C4-2B (cell line): ENCODE measurements at regions not wholly inside any gene's neighbourhood (a gene's known extent, or its start where the extent isn't known, plus 50 kb on each side); places are given as distances from the start of the nearest gene placed in this dataset.

Experiments
- H3K27ac ChIP-seq: fragments of 450-650 bp; 2 replicates; pipeline ENCODE4 v1.5.1; 2017
- CTCF ChIP-seq: fragments of 450-650 bp; conservative IDR thresholded peaks from 2 replicates; pipeline ENCODE4 v1.5.1; 2017; ENCODE audit warnings: mild to moderate bottlenecking
- ZFX ChIP-seq: fragments of 450-650 bp; IDR thresholded peaks from 2 replicates; pipeline ENCODE4 v1.6.1; 2017

- TF ChIP-seq CTCF, result no peak
- TF ChIP-seq ZFX, result no peak
- H3K27ac ChIP-seq, result no peak overlapping the region; the same call in 1 of the 2 replicates
These were observed 185.4 kb downstream of the OR13H1 start for GRCh38 chrX:131729295-131729694.

- no peak overlapping the region for H3K27ac ChIP-seq
These were observed 190.7 kb downstream of the OR13H1 start for GRCh38 chrX:131734621-131735020.

GRCh38 chrX:131735127-131735526 lies 191.3 kb downstream of the OR13H1 start:
- H3K27ac ChIP-seq, result no peak overlapping the region
- no peak for TF ChIP-seq ZFX
- no peak for TF ChIP-seq CTCF

More at GRCh38 chrX:131734621-131735020, 190.7 kb downstream of the OR13H1 start:
- no peak for TF ChIP-seq ZFX
- TF ChIP-seq CTCF, result no peak

GRCh38 chrX:131739823-131740222 lies 195.9 kb downstream of the OR13H1 start:
- no peak overlapping the region for H3K27ac ChIP-seq
- TF ChIP-seq CTCF (no peak), ZFX (no peak)

GRCh38 chrX:131741103-131741581 lies 197.3 kb downstream of the OR13H1 start:
- TF ChIP-seq ZFX (no peak), CTCF (no peak)
- no peak overlapping the region for H3K27ac ChIP-seq

GRCh38 chrX:131745942-131746489 lies 202.1 kb downstream of the OR13H1 start:
- TF ChIP-seq CTCF (no peak), ZFX (no peak)
- H3K27ac ChIP-seq, result peak overlapping the region; percentile 88

GRCh38 chrX:131746491-131746968 lies 202.7 kb downstream of the OR13H1 start:
- peak overlapping the region; percentile 88 for H3K27ac ChIP-seq
- TF ChIP-seq CTCF, result peak; percentile 36
- TF ChIP-seq ZFX, result no peak
